Activated naive CD8-positive, alpha-beta T cell treated with anti-CD3 and anti-CD28 coated beads, Interleukin-2, amount 10 ng/mL, durations not matched to agents 7 days and 5 days (primary cell): ENCODE measurements at regions not wholly inside any gene's neighbourhood (a gene's known extent, or its start where the extent isn't known, plus 50 kb on each side); places are given as distances from the start of the nearest gene placed in this dataset.
"Not testable (repeated sequence)": the region's sequence is repeated elsewhere in the genome, so short reads cannot be mapped to it uniquely, and the experiment has no call there.

ENCODE experiments used
- ATAC-seq: fragments of 150-1000 bp; cut with Tn5 transposase; one replicate; pipeline ENCODE4 v1.10.0; 2021; ENCODE audit warnings: low read depth, moderate library complexity
- POLR2A ChIA-PET: fragments of 350-600 bp; sonication (Branson Sonifier 250); formaldehyde crosslinking; loops from one replicate; lab custom pipeline; 2021; ENCODE audit warnings: antibody characterized with exemption; lab: Charles Lee
- DNase-seq: peaks from one replicate; pipeline ENCODE4 v3.0.0; 2021
- H3K27ac Mint-ChIP-seq: one replicate; pipeline ENCODE4 v1.8.0; 2022; ENCODE audit warnings: mild to moderate bottlenecking, mixed read lengths
- H3K27me3 Mint-ChIP-seq: one replicate; pipeline ENCODE4 v1.8.0; 2022; ENCODE audit warnings: mild to moderate bottlenecking, moderate library complexity, mixed read lengths
- H3K36me3 Mint-ChIP-seq: one replicate; pipeline ENCODE4 v1.8.0; 2021; ENCODE audit warnings: mild to moderate bottlenecking, mixed read lengths
- H3K4me1 Mint-ChIP-seq: one replicate; pipeline ENCODE4 v1.8.0; 2021; ENCODE audit warnings: mixed read lengths
- H3K4me3 Mint-ChIP-seq: one replicate; pipeline ENCODE4 v1.8.0; 2022; ENCODE audit warnings: mild to moderate bottlenecking, moderate library complexity, mixed read lengths
- H3K9me3 Mint-ChIP-seq: one replicate; pipeline ENCODE4 v1.8.0; 2021; ENCODE audit warnings: mixed read lengths

- Mint-ChIP-seq H3K9me3 (no peaks in the 10 kb centered on the region), H3K4me3 (no peak overlapping the region), H3K27me3 (no peaks in the 10 kb centered on the region), H3K36me3 (no peaks in the 10 kb centered on the region), H3K27ac (no peak overlapping the region), H3K4me1 (no peaks in the 10 kb centered on the region)
- ATAC-seq: no peak
- POLR2A ChIA-PET: no interaction called here
- no peak for DNase-seq
Measured at GRCh38 chrY:7835416-7835815, 923.9 kb upstream of the AMELY start.

- Mint-ChIP-seq H3K4me3 (no peak overlapping the region), H3K27ac (no peak overlapping the region), H3K9me3 (no peaks in the 10 kb centered on the region), H3K4me1 (no peaks in the 10 kb centered on the region), H3K27me3 (no peaks in the 10 kb centered on the region), H3K36me3 (no peaks in the 10 kb centered on the region)
- POLR2A ChIA-PET: no interaction called here
- ATAC-seq (no peak), DNase-seq (no peak)
Measured at GRCh38 chrY:7834284-7834683, 922.7 kb upstream of the AMELY start.

GRCh38 chrY:7830881-7831280 is 919.3 kb upstream of the AMELY start:
- H3K27me3 Mint-ChIP-seq, H3K4me3 Mint-ChIP-seq, H3K27ac Mint-ChIP-seq, H3K9me3 Mint-ChIP-seq, DNase-seq, POLR2A ChIA-PET, H3K36me3 Mint-ChIP-seq, ATAC-seq, H3K4me1 Mint-ChIP-seq: not testable (repeated sequence)

- POLR2A ChIA-PET: no interaction called here
- no peaks in the 10 kb centered on the region for H3K27me3 Mint-ChIP-seq
- H3K9me3 Mint-ChIP-seq: no peaks in the 10 kb centered on the region
- H3K4me3 Mint-ChIP-seq: no peak overlapping the region
- no peaks in the 10 kb centered on the region for H3K36me3 Mint-ChIP-seq
- no peaks in the 10 kb centered on the region for H3K4me1 Mint-ChIP-seq
- no peak overlapping the region for H3K27ac Mint-ChIP-seq
- ATAC-seq: no peak
- no peak for DNase-seq
Measured at GRCh38 chrY:7826533-7826932, 915.0 kb upstream of the AMELY start.

- DNase-seq: no peak
- Mint-ChIP-seq H3K27me3 (no peaks in the 10 kb centered on the region), H3K4me3 (no peak overlapping the region), H3K9me3 (no peaks in the 10 kb centered on the region), H3K27ac (no peak overlapping the region), H3K36me3 (no peaks in the 10 kb centered on the region), H3K4me1 (no peaks in the 10 kb centered on the region)
- no peak for ATAC-seq
- POLR2A ChIA-PET: no interaction called here
Measured at GRCh38 chrY:7825874-7826273, 914.3 kb upstream of the AMELY start.

GRCh38 chrY:7821295-7822035 is 909.9 kb upstream of the AMELY start:
- POLR2A ChIA-PET: no interaction called here
- no peak for ATAC-seq
- no peaks in the 10 kb centered on the region for H3K9me3 Mint-ChIP-seq
- H3K27me3 Mint-ChIP-seq: no peaks in the 10 kb centered on the region
- no peak for DNase-seq
- H3K4me3 Mint-ChIP-seq: no peak overlapping the region
- H3K36me3 Mint-ChIP-seq: no peaks in the 10 kb centered on the region
- no peaks in the 10 kb centered on the region for H3K4me1 Mint-ChIP-seq
- no peak overlapping the region for H3K27ac Mint-ChIP-seq

- no peaks in the 10 kb centered on the region for H3K36me3 Mint-ChIP-seq
- DNase-seq (no peak), ATAC-seq (no peak)
- H3K9me3 Mint-ChIP-seq: no peaks in the 10 kb centered on the region
- H3K27ac Mint-ChIP-seq: no peak overlapping the region
- POLR2A ChIA-PET: no interaction called here
- H3K4me1 Mint-ChIP-seq: no peaks in the 10 kb centered on the region
- no peaks in the 10 kb centered on the region for H3K27me3 Mint-ChIP-seq
- no peak overlapping the region for H3K4me3 Mint-ChIP-seq
Measured at GRCh38 chrY:7818924-7819323, 907.4 kb upstream of the AMELY start.

- DNase-seq (no peak), ATAC-seq (no peak)
- no peaks in the 10 kb centered on the region for H3K9me3 Mint-ChIP-seq
- no peaks in the 10 kb centered on the region for H3K27me3 Mint-ChIP-seq
- POLR2A ChIA-PET: no interaction called here
- no peaks in the 10 kb centered on the region for H3K36me3 Mint-ChIP-seq
- no peak overlapping the region for H3K27ac Mint-ChIP-seq
- H3K4me3 Mint-ChIP-seq: no peak overlapping the region
- H3K4me1 Mint-ChIP-seq: no peaks in the 10 kb centered on the region
Measured at GRCh38 chrY:7816567-7816966, 905.0 kb upstream of the AMELY start.

GRCh38 chrY:7815921-7816320 is 904.4 kb upstream of the AMELY start:
- no peaks in the 10 kb centered on the region for H3K36me3 Mint-ChIP-seq

GRCh38 chrY:7815285-7815684 is 903.7 kb upstream of the AMELY start:
- Mint-ChIP-seq H3K27me3 (no peaks in the 10 kb centered on the region), H3K4me3 (no peak overlapping the region), H3K9me3 (no peaks in the 10 kb centered on the region), H3K27ac (no peak overlapping the region), H3K36me3 (no peaks in the 10 kb centered on the region), H3K4me1 (no peaks in the 10 kb centered on the region)
- no peak for ATAC-seq
- DNase-seq: no peak
- POLR2A ChIA-PET: no interaction called here

More at GRCh38 chrY:7815921-7816320, 904.4 kb upstream of the AMELY start:
- DNase-seq: no peak
- H3K27me3 Mint-ChIP-seq: no peaks in the 10 kb centered on the region
- H3K4me1 Mint-ChIP-seq: no peaks in the 10 kb centered on the region
- no peak overlapping the region for H3K4me3 Mint-ChIP-seq
- no peak overlapping the region for H3K27ac Mint-ChIP-seq
- no peak for ATAC-seq
- POLR2A ChIA-PET: no interaction called here
- no peaks in the 10 kb centered on the region for H3K9me3 Mint-ChIP-seq

- H3K9me3 Mint-ChIP-seq: no peaks in the 10 kb centered on the region
- ATAC-seq: no peak
- POLR2A ChIA-PET: no interaction called here
- H3K4me1 Mint-ChIP-seq: no peaks in the 10 kb centered on the region
- H3K36me3 Mint-ChIP-seq: no peaks in the 10 kb centered on the region
- H3K4me3 Mint-ChIP-seq: no peak overlapping the region
- no peak for DNase-seq
- no peaks in the 10 kb centered on the region for H3K27me3 Mint-ChIP-seq
- no peak overlapping the region for H3K27ac Mint-ChIP-seq
Measured at GRCh38 chrY:7814361-7814760, 902.8 kb upstream of the AMELY start.

- Mint-ChIP-seq H3K27me3 (no peaks in the 10 kb centered on the region), H3K36me3 (no peaks in the 10 kb centered on the region), H3K9me3 (no peaks in the 10 kb centered on the region), H3K27ac (no peak overlapping the region), H3K4me1 (no peaks in the 10 kb centered on the region), H3K4me3 (no peak overlapping the region)
- POLR2A ChIA-PET: no interaction called here
- DNase-seq (no peak), ATAC-seq (no peak)
Measured at GRCh38 chrY:7810359-7810758, 898.8 kb upstream of the AMELY start.

GRCh38 chrY:7807516-7807870 is 895.9 kb upstream of the AMELY start:
- Mint-ChIP-seq H3K4me1 (no peaks in the 10 kb centered on the region), H3K9me3 (peaks cover 1% of the 10 kb centered on the region), H3K27me3 (no peaks in the 10 kb centered on the region), H3K36me3 (no peaks in the 10 kb centered on the region), H3K27ac (no peak overlapping the region), H3K4me3 (no peak overlapping the region)
- ATAC-seq (no peak), DNase-seq (no peak)
- POLR2A ChIA-PET: no interaction called here

- H3K36me3 Mint-ChIP-seq: no peaks in the 10 kb centered on the region
- no peaks in the 10 kb centered on the region for H3K4me1 Mint-ChIP-seq
- H3K27ac Mint-ChIP-seq: no peak overlapping the region
- H3K9me3 Mint-ChIP-seq: peaks cover 1% of the 10 kb centered on the region
- DNase-seq: no peak
- POLR2A ChIA-PET: no interaction called here
- H3K4me3 Mint-ChIP-seq: no peak overlapping the region
- no peak for ATAC-seq
- H3K27me3 Mint-ChIP-seq: no peaks in the 10 kb centered on the region
Measured at GRCh38 chrY:7806592-7807515, 895.3 kb upstream of the AMELY start.
